Cardiac muscle cell (in vitro differentiated cells and primary cell): ENCODE measurements at regions not wholly inside any gene's neighbourhood (a gene's known extent, or its start where the extent isn't known, plus 50 kb on each side); places are given as distances from the start of the nearest gene placed in this dataset.

ENCODE experiments used
- DNase-seq, 2 donors: peaks; one replicate each; pipeline versions ENCODE4 v3.0.0 to v3.0.0-alpha.2; 2010 to 2017; ENCODE audit warnings: low read depth in 1 of 2, low spot score in 1 of 2
- H3K27ac ChIP-seq: fragments of 200-600 bp; sonication (generic); 2 replicates; pipeline ENCODE4 v1.5.1; 2016
- H3K27me3 ChIP-seq: fragments of 200-600 bp; sonication (generic); 2 replicates; pipeline ENCODE4 v1.6.0; 2016; ENCODE audit warnings: control low read depth
- H3K36me3 ChIP-seq: fragments of 200-600 bp; sonication (generic); 2 replicates; pipeline ENCODE4 v1.5.1; 2016; ENCODE audit warnings: control low read depth
- H3K4me1 ChIP-seq: fragments of 200-600 bp; sonication (generic); 2 replicates; pipeline ENCODE4 v1.8.1; 2017; ENCODE audit warnings: low read depth, mild to moderate bottlenecking, mixed run types
- H3K4me3 ChIP-seq: fragments of 200-600 bp; sonication (generic); 2 replicates; pipeline ENCODE4 v1.5.1; 2016; ENCODE audit warnings: mild to moderate bottlenecking
- H3K9me3 ChIP-seq: fragments of 200-600 bp; sonication (generic); 2 replicates; pipeline ENCODE4 v1.5.1; 2017; ENCODE audit warnings: low read depth, mild to moderate bottlenecking, control low read depth
- CTCF ChIP-seq: IDR thresholded peaks from 2 replicates; pipeline ENCODE4 v1.5.1; 2012; ENCODE audit warnings: low read depth, mild to moderate bottlenecking, low read length

DNA sequence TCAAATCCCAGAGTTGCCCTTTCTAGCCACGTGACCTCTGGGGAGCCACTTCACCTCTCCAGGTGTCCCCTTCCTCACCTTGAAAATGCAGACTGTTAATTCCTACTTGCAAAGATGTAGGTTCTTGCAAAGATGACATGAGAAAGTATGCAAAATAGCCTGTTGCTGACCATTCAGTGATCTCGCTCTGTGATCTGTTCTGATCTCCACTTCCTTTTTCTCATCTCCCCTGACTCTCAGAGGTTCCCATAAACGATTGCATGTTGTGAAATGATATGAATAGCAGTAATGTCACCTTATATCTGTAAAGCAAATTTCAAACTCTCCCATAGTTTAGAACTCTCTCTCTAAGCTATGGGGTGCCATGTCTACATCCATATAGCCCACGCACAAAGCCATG, 182.3 kb downstream of the TMEM132E start:
- H3K36me3 ChIP-seq: no peaks in the 10 kb centered on the region
- TF ChIP-seq CTCF: no peak

DNA sequence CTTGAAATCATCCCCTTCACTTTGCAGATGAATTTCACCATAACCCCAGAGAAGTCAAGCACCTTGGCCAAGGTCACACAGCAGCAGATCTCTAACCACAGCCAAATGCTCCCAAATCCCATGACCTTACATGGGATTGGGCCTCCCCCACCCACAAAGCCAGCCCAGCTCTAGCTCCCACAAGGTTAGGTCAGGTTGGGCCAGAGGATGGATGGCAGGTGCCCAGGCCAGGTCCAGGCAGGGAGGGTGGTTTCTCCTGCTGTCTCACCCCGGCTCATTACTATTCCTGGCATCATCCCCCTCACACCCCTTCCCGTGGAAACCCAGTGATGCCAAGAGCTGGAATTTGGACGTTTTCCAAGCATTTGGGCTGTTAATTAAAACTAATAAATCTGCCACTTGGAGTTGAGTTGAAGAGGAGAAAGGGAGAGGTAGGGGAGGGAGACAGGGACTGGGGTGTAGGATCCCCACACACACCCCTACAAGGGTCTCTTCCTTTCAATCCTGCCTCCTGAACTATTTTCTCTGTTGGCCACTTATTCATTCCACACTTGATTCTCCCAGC, 181.6 kb downstream of the TMEM132E start:
- Histone ChIP-seq H3K9me3 (no peaks in the 10 kb centered on the region), H3K4me1 (no peaks in the 10 kb centered on the region), H3K36me3 (no peaks in the 10 kb centered on the region), H3K27me3 (no peaks in the 10 kb centered on the region), H3K4me3 (no peak overlapping the region), H3K27ac (no peak overlapping the region)
- TF ChIP-seq CTCF: no peak
- no peak for DNase-seq

More for the DNA sequence above, 182.3 kb downstream of the TMEM132E start:
- no peaks in the 10 kb centered on the region for H3K27me3 ChIP-seq
- no peaks in the 10 kb centered on the region for H3K9me3 ChIP-seq
- H3K4me1 ChIP-seq: no peaks in the 10 kb centered on the region
- H3K4me3 ChIP-seq: no peak overlapping the region
- DNase-seq: no peak
- no peak overlapping the region for H3K27ac ChIP-seq

- Histone ChIP-seq H3K27me3 (no peaks in the 10 kb centered on the region), H3K9me3 (no peaks in the 10 kb centered on the region), H3K4me3 (no peak overlapping the region), H3K4me1 (no peaks in the 10 kb centered on the region), H3K36me3 (no peaks in the 10 kb centered on the region), H3K27ac (no peak overlapping the region)
- TF ChIP-seq CTCF: no peak
- DNase-seq: no peak
Observed at GRCh38 chr17:34758718-34759117, 179.3 kb downstream of the TMEM132E start.

DNA sequence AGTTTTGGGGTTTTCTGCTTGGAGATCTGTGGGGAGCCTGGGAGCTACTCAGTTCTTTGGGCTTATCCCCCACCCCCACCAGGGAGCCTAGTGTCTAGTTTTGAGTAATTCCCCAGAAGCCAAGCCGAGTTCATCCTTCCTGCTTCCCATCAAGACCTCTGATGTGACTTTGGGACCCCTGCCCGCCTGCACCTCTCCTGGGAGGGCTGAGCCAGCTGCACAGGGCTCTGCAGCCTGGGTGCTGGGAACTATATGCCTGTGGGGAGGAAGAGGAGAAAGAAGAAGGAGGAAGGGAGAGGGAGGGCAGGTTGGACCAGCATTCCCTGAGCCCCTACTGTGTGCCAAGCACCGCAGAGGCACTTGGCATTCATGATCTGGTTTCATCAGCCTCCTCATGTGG, 178.9 kb downstream of the TMEM132E start:
- Histone ChIP-seq H3K27ac (no peak overlapping the region), H3K36me3 (no peaks in the 10 kb centered on the region), H3K27me3 (no peaks in the 10 kb centered on the region), H3K4me1 (no peaks in the 10 kb centered on the region), H3K4me3 (no peak overlapping the region), H3K9me3 (no peaks in the 10 kb centered on the region)
- no peak for TF ChIP-seq CTCF
- DNase-seq: no peak

DNA sequence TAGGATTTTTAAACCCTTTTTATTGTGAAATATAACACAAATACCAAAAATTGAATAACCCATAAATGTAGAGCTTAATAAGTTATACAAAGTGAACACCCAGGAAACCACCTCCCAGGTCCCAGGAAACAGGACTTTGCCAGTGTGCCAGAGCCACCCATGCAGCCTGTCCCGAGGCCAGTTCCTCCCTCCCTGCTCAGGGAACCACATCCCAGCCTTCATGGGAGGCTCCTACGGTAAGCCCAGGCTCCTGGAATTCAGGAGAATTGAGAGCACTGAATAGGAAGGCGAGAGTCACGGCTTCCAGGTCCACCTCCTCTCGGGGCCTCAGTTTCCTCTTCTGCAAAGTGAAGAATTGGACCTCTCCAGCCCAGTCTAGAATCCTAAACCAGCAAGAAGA, 178.2 kb downstream of the TMEM132E start:
- no peaks in the 10 kb centered on the region for H3K9me3 ChIP-seq

More for the DNA sequence above, 178.2 kb downstream of the TMEM132E start:
- DNase-seq: no peak
- H3K27ac ChIP-seq: no peak overlapping the region
- no peak overlapping the region for H3K4me3 ChIP-seq
- no peaks in the 10 kb centered on the region for H3K27me3 ChIP-seq
- TF ChIP-seq CTCF: no peak
- no peaks in the 10 kb centered on the region for H3K36me3 ChIP-seq
- no peaks in the 10 kb centered on the region for H3K4me1 ChIP-seq
